ENCODE measurements at regions not wholly inside any gene's neighbourhood (a gene's known extent, or its start where the extent isn't known, plus 50 kb on each side); places are given as distances from the start of the nearest gene placed in this dataset.

DNA sequence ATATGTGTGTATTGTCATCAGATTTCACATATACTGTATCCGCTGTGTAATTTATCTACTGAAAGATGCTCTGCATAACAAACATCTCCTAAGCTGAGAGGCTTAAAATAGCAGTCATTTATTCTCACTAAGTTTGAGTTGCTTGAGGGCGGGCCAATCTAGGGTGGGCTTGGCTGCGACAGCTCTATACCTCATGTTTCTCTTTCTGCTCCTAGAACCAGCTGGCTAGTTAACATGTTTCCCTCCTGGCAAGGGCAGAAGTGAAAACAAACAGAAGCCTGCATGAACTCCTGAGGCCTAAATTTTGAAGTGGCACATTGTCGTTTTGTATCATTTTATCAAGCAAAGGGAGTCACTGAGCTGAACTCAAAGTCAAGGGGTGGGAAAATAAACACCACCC, 585.0 kb upstream of the VRK2 start:
- Histone ChIP-seq H3K4me3 (no peak overlapping the region), H3K9me3 (no peaks in the 10 kb centered on the region), H3K27me3 (no peaks in the 10 kb centered on the region), H3K4me1 (no peaks in the 10 kb centered on the region), H3K27ac (no peak overlapping the region), H3K36me3 (no peaks in the 10 kb centered on the region)
- TF ChIP-seq, protein P1, sequence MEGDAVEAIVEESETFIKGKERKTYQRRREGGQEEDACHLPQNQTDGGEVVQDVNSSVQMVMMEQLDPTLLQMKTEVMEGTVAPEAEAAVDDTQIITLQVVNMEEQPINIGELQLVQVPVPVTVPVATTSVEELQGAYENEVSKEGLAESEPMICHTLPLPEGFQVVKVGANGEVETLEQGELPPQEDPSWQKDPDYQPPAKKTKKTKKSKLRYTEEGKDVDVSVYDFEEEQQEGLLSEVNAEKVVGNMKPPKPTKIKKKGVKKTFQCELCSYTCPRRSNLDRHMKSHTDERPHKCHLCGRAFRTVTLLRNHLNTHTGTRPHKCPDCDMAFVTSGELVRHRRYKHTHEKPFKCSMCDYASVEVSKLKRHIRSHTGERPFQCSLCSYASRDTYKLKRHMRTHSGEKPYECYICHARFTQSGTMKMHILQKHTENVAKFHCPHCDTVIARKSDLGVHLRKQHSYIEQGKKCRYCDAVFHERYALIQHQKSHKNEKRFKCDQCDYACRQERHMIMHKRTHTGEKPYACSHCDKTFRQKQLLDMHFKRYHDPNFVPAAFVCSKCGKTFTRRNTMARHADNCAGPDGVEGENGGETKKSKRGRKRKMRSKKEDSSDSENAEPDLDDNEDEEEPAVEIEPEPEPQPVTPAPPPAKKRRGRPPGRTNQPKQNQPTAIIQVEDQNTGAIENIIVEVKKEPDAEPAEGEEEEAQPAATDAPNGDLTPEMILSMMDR (IDR thresholded peaks at IDR 0.05): no peak
- TF ChIP-seq POLR2A (IDR thresholded peaks at IDR 0.05): no peak
- DNase-seq: no peak
- intact Hi-C loops (cut with DNase I): no loop called here
- 54 to 69% methylated on average over 4 of the region's 4 CpGs for WGBS, 2 donors

DNA sequence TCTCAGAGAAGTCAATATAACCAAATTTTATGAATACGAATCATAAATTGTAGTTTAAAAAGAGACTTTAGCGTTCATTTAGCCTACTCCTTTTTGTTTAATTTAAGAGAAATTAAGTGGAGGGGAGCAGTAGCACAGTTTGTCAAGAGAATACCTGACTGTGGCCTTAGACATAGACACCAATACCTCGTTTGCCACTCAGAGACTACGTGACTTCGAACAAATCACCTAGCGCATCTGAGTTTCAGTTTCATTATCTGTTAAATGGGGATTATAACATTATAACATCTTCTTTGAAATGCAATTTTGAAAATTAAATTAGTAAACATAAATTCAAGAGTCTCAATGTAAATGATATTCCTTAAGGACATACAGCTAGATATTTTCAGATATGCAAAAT, 581.5 kb upstream of the VRK2 start:
- Histone ChIP-seq H3K36me3 (no peaks in the 10 kb centered on the region), H3K27me3 (no peaks in the 10 kb centered on the region), H3K4me1 (no peaks in the 10 kb centered on the region), H3K9me3 (no peaks in the 10 kb centered on the region), H3K27ac (no peak overlapping the region), H3K4me3 (no peak overlapping the region)
- no peak for DNase-seq
- TF ChIP-seq POLR2A (IDR thresholded peaks at IDR 0.05): no peak
- TF ChIP-seq, protein P1 (IDR thresholded peaks at IDR 0.05): no peak
- 85 to 86% methylated on average over 6 of the region's 6 CpGs for WGBS, 2 donors
- intact Hi-C loops (cut with DNase I): no loop called here

DNA sequence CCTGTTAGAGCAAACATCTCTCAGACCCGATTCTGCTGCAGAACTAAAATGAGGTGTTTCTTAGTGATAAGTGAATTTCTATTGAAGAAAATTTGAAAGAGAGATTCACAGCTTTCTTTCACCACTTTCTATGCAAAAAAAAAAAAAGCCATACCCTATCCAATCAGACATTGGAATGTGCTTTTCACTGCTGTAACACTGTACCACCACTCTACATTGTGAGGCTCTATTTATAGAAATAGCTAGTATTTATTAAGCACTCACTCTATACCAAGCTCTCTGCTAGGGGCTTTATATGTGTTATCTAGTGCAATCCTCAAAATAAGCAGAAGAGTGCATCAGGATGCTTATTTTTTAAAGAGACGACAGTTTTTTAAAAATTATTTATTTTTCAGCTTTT, 580.6 kb upstream of the VRK2 start:
- no peak for TF ChIP-seq POLR2A (IDR thresholded peaks at IDR 0.05)
- TF ChIP-seq, protein P1 (IDR thresholded peaks at IDR 0.05): no peak
- Histone ChIP-seq H3K36me3 (no peaks in the 10 kb centered on the region), H3K4me1 (no peaks in the 10 kb centered on the region), H3K4me3 (no peak overlapping the region), H3K27me3 (no peaks in the 10 kb centered on the region), H3K27ac (no peak overlapping the region), H3K9me3 (no peaks in the 10 kb centered on the region)
- intact Hi-C loops (cut with DNase I): no loop called here
- 60 to 61% methylated on average over 2 of the region's 2 CpGs for WGBS, 2 donors
- DNase-seq: no peak

DNA sequence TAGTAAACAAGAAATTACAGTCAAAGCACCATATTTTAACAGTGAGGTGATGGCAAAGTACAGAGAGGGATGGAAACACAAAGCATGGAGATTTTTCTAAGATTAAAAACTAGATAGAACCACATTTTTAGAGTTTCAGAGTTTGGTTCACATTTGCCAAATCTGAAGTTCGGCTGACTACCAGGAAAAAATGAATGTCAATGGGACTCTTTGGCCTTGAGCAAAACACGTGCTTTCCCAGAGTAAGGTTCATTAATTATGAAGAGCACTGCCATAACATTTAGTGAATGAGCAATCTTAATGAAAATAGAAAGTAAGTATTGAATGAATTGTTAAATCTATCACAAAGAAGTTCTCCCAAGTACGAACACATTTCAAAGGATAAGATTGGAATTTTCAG, 571.2 kb upstream of the VRK2 start:
- no peaks in the 10 kb centered on the region for H3K27me3 ChIP-seq
- no peak overlapping the region for H3K4me3 ChIP-seq
- 58% methylated on average over 3 of the region's 3 CpGs for WGBS, 2 donors
- no peaks in the 10 kb centered on the region for H3K4me1 ChIP-seq
- no peaks in the 10 kb centered on the region for H3K9me3 ChIP-seq
- no peaks in the 10 kb centered on the region for H3K36me3 ChIP-seq
- H3K27ac ChIP-seq: no peak overlapping the region
- intact Hi-C loops (cut with DNase I): no loop called here
- no peak for DNase-seq
- no peak for TF ChIP-seq POLR2A (IDR thresholded peaks at IDR 0.05)
- TF ChIP-seq, protein P1 (IDR thresholded peaks at IDR 0.05): no peak

- no peak for TF ChIP-seq POLR2A (IDR thresholded peaks at IDR 0.05)
- TF ChIP-seq, protein P1 (IDR thresholded peaks at IDR 0.05): no peak
- intact Hi-C loops (cut with DNase I): no loop called here
- DNase-seq: no peak
- no peaks in the 10 kb centered on the region for H3K9me3 ChIP-seq
- no peaks in the 10 kb centered on the region for H3K4me1 ChIP-seq
- no peaks in the 10 kb centered on the region for H3K27me3 ChIP-seq
- H3K4me3 ChIP-seq: no peak overlapping the region
- WGBS, 2 donors: 70 to 100% methylated on average over 1 of the region's 1 CpG
- no peaks in the 10 kb centered on the region for H3K36me3 ChIP-seq
- no peak overlapping the region for H3K27ac ChIP-seq
Measured at GRCh38 chr2:57479981-57480380, 566.6 kb upstream of the VRK2 start.

Data from esophagus squamous epithelium (tissue), 5 donors.